ENCODE measurements at regions not wholly inside any gene's neighbourhood (a gene's known extent, or its start where the extent isn't known, plus 50 kb on each side); places are given as distances from the start of the nearest gene placed in this dataset.

DNA sequence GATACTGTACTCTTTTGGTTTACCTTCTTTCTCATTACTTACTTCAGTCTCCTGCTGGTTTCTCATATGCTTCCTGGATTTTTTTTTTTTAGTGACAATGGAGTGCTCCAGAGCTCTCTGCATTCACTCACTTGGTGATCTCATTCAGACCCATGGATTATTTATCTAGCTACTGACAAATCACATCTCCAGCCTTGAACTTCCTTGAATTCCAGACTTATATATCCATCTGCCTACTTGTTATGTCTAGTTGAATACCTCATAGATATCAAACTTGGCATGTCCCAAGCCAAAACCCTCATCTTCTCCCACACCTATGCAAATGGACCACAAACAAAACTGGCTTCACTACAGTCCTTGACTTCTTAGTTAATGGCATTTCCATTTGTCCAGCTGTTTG lies 234.7 kb upstream of the ZPLD1 start:
- H3K9me3 Mint-ChIP-seq, result no peaks in the 10 kb centered on the region
- H3K4me1 Mint-ChIP-seq, result no peaks in the 10 kb centered on the region
- no peaks in the 10 kb centered on the region for H3K36me3 Mint-ChIP-seq (ENCODE audit: low read depth)
- H3K4me3 Mint-ChIP-seq, result no peak overlapping the region
- no peak overlapping the region for H3K27ac Mint-ChIP-seq
- H3K27me3 Mint-ChIP-seq, result no peaks in the 10 kb centered on the region
- no peak for ATAC-seq (replicated peaks)

DNA sequence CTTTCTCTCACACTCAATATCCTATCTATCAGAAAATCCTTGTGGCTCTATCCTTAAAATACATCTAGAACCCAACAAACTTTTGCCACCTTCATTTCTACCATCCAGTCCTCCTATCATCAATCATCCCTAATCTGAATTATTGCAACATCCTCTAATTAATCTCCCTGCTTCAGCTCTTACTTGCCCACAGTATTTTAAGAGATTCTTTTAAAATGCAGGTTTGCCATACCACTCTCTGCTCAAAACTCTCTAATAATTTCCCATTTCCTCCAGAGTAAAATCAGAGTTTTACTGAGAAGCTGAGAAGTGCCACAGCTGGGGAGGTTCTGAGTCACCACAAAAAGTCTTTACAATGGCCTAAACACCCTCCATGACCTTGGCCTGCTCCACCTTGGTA lies 234.3 kb upstream of the ZPLD1 start:
- Mint-ChIP-seq H3K9me3 (no peaks in the 10 kb centered on the region), H3K4me3 (no peak overlapping the region), H3K36me3 (ENCODE audit: low read depth) (no peaks in the 10 kb centered on the region), H3K27ac (no peak overlapping the region), H3K4me1 (no peaks in the 10 kb centered on the region), H3K27me3 (no peaks in the 10 kb centered on the region)
- ATAC-seq (replicated peaks), result no peak

DNA sequence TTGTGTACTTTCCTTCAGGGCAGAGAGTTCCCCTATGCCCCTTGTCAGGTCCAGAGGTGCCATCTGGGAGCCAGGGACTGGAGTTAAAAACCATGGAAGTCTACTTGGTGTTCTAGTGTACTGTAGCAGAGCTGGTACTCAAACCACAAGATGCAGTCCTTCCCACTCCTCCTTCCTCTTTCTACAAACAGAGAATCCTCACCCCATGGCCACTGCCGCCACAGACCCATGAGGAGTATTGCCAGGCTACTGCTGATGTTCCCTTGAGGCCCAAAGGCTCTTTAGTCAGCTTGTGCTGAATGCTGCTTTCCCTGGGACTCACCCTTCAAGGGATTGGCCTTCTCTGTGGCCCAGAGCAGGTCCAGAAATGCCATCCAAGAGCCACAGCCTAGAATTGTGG lies 229.2 kb upstream of the ZPLD1 start:
- ATAC-seq (replicated peaks), result no peak
- H3K27ac Mint-ChIP-seq, result no peak overlapping the region

DNA sequence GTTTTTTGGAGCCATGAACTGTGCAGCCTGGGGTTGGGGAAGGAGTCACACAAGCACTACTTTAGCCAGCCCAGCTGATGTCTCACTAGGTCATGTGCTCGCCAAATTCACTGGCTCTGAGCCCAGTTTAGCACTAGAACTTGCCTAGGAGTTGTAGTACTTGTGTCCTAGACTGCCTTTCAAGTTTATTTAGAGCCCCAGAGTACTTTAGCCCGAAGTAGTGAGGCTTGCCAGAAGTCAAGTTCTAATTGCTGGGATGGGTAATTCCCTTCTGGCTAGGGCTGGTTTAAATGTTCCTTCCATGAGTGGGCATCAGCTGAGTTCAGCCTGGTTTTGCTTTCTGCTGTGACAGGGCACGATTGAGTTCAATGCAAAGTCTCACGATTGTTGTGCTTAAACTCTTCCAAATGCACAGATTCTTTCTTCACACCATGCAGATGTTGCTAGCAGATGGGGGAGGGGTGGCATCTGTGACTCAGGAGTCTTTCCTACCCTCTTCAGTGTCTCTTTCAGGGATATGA lies 228.2 kb upstream of the ZPLD1 start:
- Mint-ChIP-seq H3K9me3 (no peaks in the 10 kb centered on the region), H3K27ac (no peak overlapping the region)

More for the DNA sequence above, 229.2 kb upstream of the ZPLD1 start:
- no peak overlapping the region for H3K4me3 Mint-ChIP-seq
- H3K36me3 Mint-ChIP-seq (ENCODE audit: low read depth), result no peaks in the 10 kb centered on the region
- no peaks in the 10 kb centered on the region for H3K9me3 Mint-ChIP-seq
- H3K27me3 Mint-ChIP-seq, result no peaks in the 10 kb centered on the region
- no peaks in the 10 kb centered on the region for H3K4me1 Mint-ChIP-seq

DNA sequence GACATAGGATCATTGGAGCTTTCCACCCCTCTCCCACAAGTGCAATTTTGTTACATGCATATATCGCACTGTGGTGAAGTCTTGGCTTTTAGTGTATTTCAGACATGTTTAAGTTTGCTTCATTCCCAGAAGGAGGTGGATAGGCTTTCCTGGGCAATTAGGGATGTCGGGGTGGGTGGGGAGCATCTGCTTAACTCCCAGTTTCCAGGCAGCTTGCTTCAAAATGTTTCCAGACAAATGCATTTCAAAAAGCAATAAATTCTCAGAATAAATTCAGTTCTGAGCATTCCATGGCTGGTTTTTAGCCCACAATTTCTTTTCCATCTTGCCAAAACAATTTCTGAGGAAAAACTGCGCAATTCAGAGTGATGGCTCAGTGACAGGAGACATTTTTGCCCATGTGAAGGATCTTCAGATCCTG lies 227.7 kb upstream of the ZPLD1 start:
- no peak for ATAC-seq (replicated peaks)
- peaks cover 5% of the 10 kb centered on the region for H3K27me3 Mint-ChIP-seq
- H3K36me3 Mint-ChIP-seq (ENCODE audit: low read depth), result no peaks in the 10 kb centered on the region
- no peaks in the 10 kb centered on the region for H3K9me3 Mint-ChIP-seq
- no peak overlapping the region for H3K27ac Mint-ChIP-seq
- H3K4me3 Mint-ChIP-seq, result no peak overlapping the region
- no peaks in the 10 kb centered on the region for H3K4me1 Mint-ChIP-seq

More for the DNA sequence above, 228.2 kb upstream of the ZPLD1 start:
- no peak for ATAC-seq (replicated peaks)
- no peaks in the 10 kb centered on the region for H3K4me1 Mint-ChIP-seq
- H3K4me3 Mint-ChIP-seq, result no peak overlapping the region
- no peaks in the 10 kb centered on the region for H3K36me3 Mint-ChIP-seq (ENCODE audit: low read depth)
- H3K27me3 Mint-ChIP-seq, result peaks cover 2% of the 10 kb centered on the region

DNA sequence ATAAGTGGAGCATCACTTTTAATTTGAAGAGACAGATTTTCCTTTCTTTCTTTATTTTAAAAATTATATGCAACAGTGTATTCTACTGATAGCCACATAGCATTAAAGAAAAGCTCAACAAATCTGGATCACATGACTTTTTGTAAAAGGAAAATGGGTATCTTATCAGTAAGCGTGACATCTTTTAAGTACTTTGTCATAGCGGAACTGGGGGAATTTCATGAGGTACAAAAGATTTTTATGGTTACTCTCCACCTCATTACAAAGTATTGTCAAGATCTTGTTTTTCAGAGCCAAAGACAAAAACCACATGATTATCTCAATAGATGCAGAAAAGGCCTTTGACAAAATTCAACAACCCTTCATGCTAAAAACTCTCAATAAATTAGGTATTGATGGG lies 219.6 kb upstream of the ZPLD1 start:
- ATAC-seq (replicated peaks), result no peak
- peaks cover 9% of the 10 kb centered on the region for H3K27me3 Mint-ChIP-seq
- H3K4me1 Mint-ChIP-seq, result no peaks in the 10 kb centered on the region
- H3K27ac Mint-ChIP-seq, result no peak overlapping the region
- peaks cover 3% of the 10 kb centered on the region for H3K9me3 Mint-ChIP-seq
- H3K4me3 Mint-ChIP-seq, result no peak overlapping the region
- no peaks in the 10 kb centered on the region for H3K36me3 Mint-ChIP-seq (ENCODE audit: low read depth)

DNA sequence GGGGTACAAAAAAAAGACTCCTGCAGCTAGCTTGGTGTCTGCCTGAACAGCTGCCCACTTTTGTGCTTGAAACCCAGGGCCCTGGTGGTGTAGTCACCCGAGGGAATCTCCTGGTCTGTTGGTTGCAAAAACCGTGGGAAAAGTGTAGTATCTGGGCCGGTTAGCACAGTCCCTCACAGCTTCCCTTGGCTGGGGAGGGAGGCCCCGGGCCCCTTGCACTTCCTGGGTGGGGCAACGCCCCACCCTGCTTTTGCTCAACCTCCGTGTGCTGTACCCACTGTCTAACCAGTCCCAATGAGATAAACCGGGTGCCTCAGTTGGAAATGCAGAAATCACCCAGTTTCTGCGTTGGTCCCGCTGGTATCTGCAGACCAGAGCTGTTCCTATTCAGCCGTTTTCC lies 211.7 kb upstream of the ZPLD1 start:
- no peaks in the 10 kb centered on the region for H3K36me3 Mint-ChIP-seq (ENCODE audit: low read depth)
- H3K27ac Mint-ChIP-seq, result peak overlapping the region; percentile 15
- H3K9me3 Mint-ChIP-seq, result no peaks in the 10 kb centered on the region
- no peaks in the 10 kb centered on the region for H3K27me3 Mint-ChIP-seq
- peaks cover 8% of the 10 kb centered on the region for H3K4me1 Mint-ChIP-seq
- ATAC-seq (replicated peaks), result no peak
- H3K4me3 Mint-ChIP-seq, result peak overlapping the region; percentile 2

DNA sequence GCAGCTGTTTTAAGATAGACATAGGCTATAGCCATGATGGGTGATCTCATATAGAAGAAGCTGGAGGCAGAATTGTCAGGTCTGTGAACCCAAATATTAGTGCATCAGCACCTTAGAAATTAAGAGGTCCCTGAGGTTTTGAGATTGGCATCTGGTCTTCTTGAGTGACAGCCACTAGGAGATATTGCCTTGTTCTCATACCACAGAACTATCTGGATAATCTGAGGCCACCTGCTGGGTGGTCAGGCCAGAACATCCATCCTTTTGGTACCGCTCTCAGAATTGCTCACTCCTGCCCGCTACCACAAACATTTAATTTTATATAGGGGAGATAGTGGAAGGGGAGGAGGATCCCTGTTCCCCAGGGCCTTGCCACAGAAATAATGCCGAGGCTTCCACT lies 210.6 kb upstream of the ZPLD1 start:
- Mint-ChIP-seq H3K4me3 (no peak overlapping the region), H3K4me1 (peaks cover 8% of the 10 kb centered on the region), H3K9me3 (no peaks in the 10 kb centered on the region), H3K27me3 (no peaks in the 10 kb centered on the region), H3K27ac (no peak overlapping the region), H3K36me3 (ENCODE audit: low read depth) (no peaks in the 10 kb centered on the region)
- ATAC-seq (replicated peaks), result no peak

DNA sequence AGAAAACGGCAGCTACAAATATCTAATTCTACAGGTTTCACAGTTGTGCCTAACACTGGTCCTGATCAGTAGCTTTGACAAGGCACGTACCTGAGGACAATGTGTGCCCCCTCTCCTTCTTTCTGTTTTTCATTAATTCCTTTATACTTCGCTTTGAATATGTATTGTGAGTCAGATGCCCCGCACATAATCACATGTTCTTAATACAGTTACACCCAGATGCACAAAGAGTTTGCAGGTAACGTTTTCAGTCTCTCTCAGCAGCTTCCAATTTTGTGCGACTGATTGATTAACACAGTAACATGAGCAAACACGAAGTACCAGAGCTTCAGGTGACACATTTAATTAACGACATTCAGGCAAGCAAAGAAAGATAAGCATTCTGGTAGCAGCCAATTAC lies 209.8 kb upstream of the ZPLD1 start:
- Mint-ChIP-seq H3K4me1 (peaks cover 8% of the 10 kb centered on the region), H3K27me3 (no peaks in the 10 kb centered on the region), H3K27ac (no peak overlapping the region), H3K36me3 (ENCODE audit: low read depth) (no peaks in the 10 kb centered on the region), H3K4me3 (no peak overlapping the region), H3K9me3 (no peaks in the 10 kb centered on the region)
- no peak for ATAC-seq (replicated peaks)

DNA sequence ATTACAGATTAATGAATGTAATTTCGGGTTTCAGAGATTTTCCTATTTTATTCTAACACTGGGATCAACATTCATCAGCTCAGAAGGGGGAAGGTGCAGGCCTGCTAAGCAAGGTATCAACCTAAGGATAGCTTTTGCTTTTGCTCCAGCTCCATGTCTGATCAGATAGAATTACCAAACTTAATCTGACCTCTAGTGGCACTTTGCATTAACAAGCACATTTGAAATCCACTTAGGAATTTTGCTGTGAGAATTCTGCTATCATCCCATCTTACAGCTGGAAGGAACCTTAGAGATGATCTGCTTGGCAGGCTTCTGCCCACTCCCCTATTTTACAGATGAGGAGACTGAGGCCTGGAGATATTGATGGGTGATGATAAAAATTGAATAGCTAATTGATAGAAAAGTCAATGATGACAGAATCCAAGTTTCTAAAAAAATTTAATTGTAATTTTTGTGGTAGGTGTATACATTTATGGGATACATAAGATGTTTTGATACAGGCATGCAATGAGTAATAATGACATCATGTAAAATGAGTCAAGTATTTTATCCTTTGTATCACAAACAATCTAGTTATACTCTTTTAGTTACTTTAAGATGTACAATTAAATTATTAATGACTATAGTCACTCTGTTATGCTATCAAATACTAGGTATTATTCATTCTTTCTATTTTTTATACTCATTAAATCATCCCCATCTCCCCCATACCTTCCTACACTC lies 209.2 kb upstream of the ZPLD1 start:
- Mint-ChIP-seq H3K4me3 (no peak overlapping the region), H3K27ac (no peak overlapping the region), H3K27me3 (no peaks in the 10 kb centered on the region), H3K9me3 (no peaks in the 10 kb centered on the region), H3K36me3 (ENCODE audit: low read depth) (no peaks in the 10 kb centered on the region), H3K4me1 (peaks cover 8% of the 10 kb centered on the region)
- peak; percentile 57 for ATAC-seq (replicated peaks)

DNA sequence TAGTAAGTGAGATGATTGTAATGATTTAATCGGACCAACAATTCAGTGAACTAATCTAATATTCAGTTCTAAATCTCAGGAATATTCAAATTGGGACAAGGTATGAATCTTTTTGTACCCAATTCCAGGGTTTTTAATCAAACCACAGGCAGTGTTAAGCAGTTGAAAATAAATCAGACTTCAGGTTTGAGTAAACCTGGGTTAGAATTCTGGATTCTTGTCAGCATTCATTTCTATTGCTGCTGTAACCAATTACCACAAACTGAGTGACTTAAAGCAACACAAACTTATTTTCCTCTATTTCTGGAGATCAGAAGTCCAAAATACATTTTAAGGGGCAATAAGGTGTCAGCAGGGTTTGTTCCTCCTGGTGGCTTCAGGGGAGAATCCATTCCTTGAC lies 208.4 kb upstream of the ZPLD1 start:
- Mint-ChIP-seq H3K4me3 (no peak overlapping the region), H3K27ac (no peak overlapping the region), H3K9me3 (no peaks in the 10 kb centered on the region), H3K27me3 (no peaks in the 10 kb centered on the region), H3K36me3 (ENCODE audit: low read depth) (no peaks in the 10 kb centered on the region), H3K4me1 (peaks cover 8% of the 10 kb centered on the region)
- ATAC-seq (replicated peaks), result no peak

DNA sequence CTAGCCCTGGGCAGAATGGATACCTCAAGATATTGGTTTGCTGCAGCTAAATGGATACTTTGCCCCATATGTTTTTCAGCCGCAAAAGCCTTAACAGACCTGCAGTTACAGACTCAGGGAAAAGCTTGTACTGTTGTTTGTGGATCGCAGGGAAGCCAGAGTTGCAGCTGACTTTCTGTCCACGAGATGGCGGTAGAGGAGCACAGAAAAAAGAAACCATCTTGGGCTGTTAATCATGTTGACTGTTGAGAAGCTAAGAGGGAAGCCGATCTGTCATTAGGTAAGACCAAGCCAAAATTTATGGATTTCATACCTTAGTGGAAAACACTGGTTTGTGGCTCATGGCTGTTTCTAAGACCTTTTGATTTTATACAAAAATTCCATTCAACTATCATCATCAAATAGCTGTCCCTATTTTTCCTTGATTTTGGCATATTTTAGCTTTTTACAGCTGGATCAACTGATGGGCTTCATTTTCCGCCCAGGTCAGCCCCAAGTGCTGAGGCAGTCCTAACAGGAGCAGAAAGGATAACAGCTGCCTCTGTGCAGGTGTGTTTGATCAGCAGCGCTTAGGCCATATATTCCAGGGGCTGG lies 205.7 kb upstream of the ZPLD1 start:
- Mint-ChIP-seq H3K9me3 (no peaks in the 10 kb centered on the region), H3K36me3 (ENCODE audit: low read depth) (no peaks in the 10 kb centered on the region), H3K4me3 (no peak overlapping the region), H3K4me1 (no peaks in the 10 kb centered on the region), H3K27me3 (no peaks in the 10 kb centered on the region), H3K27ac (no peak overlapping the region)
- ATAC-seq (replicated peaks), result peak; percentile 70

DNA sequence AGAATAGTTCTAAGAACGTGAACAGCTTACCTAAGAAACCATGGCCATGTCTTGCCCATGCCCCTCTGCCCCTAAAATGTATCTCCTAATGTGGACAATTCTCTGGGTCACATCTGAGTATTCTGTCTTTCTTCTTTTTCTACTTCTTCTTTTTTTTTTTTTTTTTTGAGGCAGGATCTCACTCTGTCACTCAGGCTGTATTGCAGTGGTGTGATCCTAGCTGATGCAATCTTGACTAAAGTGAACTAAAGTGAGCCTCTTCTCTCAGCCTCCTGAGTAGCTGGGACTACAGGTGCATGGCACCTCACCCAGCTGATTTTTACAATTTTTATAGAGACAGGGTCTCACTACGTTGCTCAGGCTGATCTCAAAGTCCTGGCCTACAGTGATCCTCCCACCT lies 204.8 kb upstream of the ZPLD1 start:
- no peak overlapping the region for H3K27ac Mint-ChIP-seq
- H3K4me3 Mint-ChIP-seq, result no peak overlapping the region
- H3K4me1 Mint-ChIP-seq, result no peaks in the 10 kb centered on the region
- H3K9me3 Mint-ChIP-seq, result no peaks in the 10 kb centered on the region
- H3K36me3 Mint-ChIP-seq (ENCODE audit: low read depth), result no peaks in the 10 kb centered on the region
- no peak for ATAC-seq (replicated peaks)
- H3K27me3 Mint-ChIP-seq, result no peaks in the 10 kb centered on the region

DNA sequence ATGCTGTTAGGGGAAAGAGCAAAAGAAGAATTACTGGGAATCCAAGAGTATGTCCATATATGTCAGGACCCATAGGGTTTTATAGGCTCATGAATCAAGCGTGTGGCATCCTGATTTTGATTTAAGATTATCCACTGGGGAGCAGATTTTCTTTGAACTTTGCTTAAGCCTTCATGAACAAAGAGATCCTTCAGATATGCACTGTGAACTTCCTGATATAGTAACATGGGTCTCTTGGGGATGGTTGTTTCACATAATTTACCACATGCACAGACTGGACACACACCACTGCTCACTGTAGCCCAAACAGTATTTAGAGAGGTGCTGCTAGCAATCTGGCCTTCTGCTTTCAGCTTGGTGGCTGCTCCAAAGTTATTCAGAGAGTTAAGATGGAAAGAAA lies 200.9 kb upstream of the ZPLD1 start:
- Mint-ChIP-seq H3K27me3 (no peaks in the 10 kb centered on the region), H3K4me3 (no peak overlapping the region), H3K36me3 (ENCODE audit: low read depth) (no peaks in the 10 kb centered on the region), H3K27ac (no peak overlapping the region), H3K4me1 (no peaks in the 10 kb centered on the region), H3K9me3 (no peaks in the 10 kb centered on the region)
- ATAC-seq (replicated peaks), result no peak

DNA sequence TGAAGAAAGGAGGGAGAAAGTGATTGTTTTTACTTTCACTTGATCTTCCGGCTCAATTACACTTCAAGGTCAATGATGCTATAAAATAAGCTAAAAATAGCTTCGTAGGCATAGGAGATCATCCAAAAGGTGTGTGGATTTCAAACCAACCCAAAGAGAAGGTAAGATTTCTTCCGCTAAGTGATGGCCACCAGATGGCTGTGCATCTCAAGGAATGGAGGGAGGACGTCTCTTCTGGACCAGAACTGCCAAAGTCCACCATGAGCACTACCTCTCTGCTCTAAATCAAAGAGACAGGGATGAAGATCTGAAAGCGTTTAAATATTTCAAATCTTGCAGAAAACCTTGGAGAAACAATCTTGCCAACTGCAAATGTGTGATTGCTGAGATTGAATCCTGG lies 199.1 kb upstream of the ZPLD1 start:
- H3K9me3 Mint-ChIP-seq, result no peaks in the 10 kb centered on the region
- no peak for ATAC-seq (replicated peaks)
- H3K36me3 Mint-ChIP-seq (ENCODE audit: low read depth), result no peaks in the 10 kb centered on the region
- no peaks in the 10 kb centered on the region for H3K27me3 Mint-ChIP-seq
- H3K27ac Mint-ChIP-seq, result no peak overlapping the region
- no peaks in the 10 kb centered on the region for H3K4me1 Mint-ChIP-seq
- no peak overlapping the region for H3K4me3 Mint-ChIP-seq

All from activated T-helper 17 cell treated with anti-CD3 and anti-CD28 coated beads, Interleukin-2, amount 50 U/mL, for 72 hours (primary cell).